Ovary (tissue), 7 donors: ENCODE measurements at regions not wholly inside any gene's neighbourhood (a gene's known extent, or its start where the extent isn't known, plus 50 kb on each side); places are given as distances from the start of the nearest gene placed in this dataset.
A peak's percentile ranks its signal among the peaks of the same experiment; 100 is the strongest.

Source experiments
- DNase-seq, 5 donors: peaks; one replicate each; pipeline ENCODE4 v3.0.0-alpha.2; 2019 to 2020
- H3K27ac ChIP-seq, 2 donors: fragments of 200-600 bp; one replicate each; pipeline versions ENCODE4 v1.5.1 to v1.8.0; 2019 to 2022
- H3K27me3 ChIP-seq: fragments of 200-600 bp; one replicate; pipeline ENCODE4 v1.8.0; 2022
- H3K36me3 ChIP-seq: fragments of 200-600 bp; sonication (generic); one replicate; pipeline ENCODE4 v1.5.1; 2019
- H3K4me1 ChIP-seq: one replicate; pipeline ENCODE4 v1.8.1; 2013; ENCODE audit warnings: mild to moderate bottlenecking, moderate library complexity; ENCODE audit not compliant: insufficient read depth
- H3K4me3 ChIP-seq: fragments of 200-600 bp; sonication (generic); one replicate; pipeline ENCODE4 v1.5.1; 2017
- H3K9me3 ChIP-seq, 2 donors: fragments of 200-600 bp in 1 of 2; sonication (generic) in 1 of 2; one replicate each; pipeline versions ENCODE4 v1.5.1 to v1.8.1; 2013 to 2019; ENCODE audit warnings: mild to moderate bottlenecking in 1 of 2, moderate library complexity in 1 of 2
- CTCF ChIP-seq, 3 donors: fragments of 450-650 bp in 2 of 3; fragments of 200-600 bp in 1 of 3; IDR thresholded peaks; one replicate each; pipeline versions ENCODE4 v1.5.1 to v1.8.0; 2016 to 2022; ENCODE audit warnings: antibody characterized with exemption in 3 of 3, mild to moderate bottlenecking in 1 of 3
- EP300 ChIP-seq: sonication (generic); formaldehyde crosslinking; IDR thresholded peaks from one replicate; pipeline ENCODE4 v1.6.1; 2017; ENCODE audit warnings: antibody characterized with exemption
- POLR2A ChIP-seq: fragments of 450-650 bp; IDR thresholded peaks from one replicate; pipeline ENCODE4 v1.6.1; 2017; ENCODE audit warnings: antibody characterized with exemption, mild to moderate bottlenecking, moderate library complexity
- WGBS, 3 donors: extraction: QIAGEN DNeasy Blood & Tissue Kit in 1 of 3; methylation state at CpG; one replicate each; pipeline versions ENCODE4 v1.1.5 to v1.1.7; 2013 to 2017; 5-methylcytosine and 5-hydroxymethylcytosine counted together
- intact Hi-C, 4 donors: fragments of 100-400 bp; cut with DNase I; formaldehyde crosslinking; loops; one replicate each; pipeline versions ENCODE4 v1.11.0 to v1.15.1; 2022 to 2023
- donor health status: DM: no; HTN: no; CAD: no; lungs with moderate emphysema.
- donor health status: DM: no; HTN: no; CAD: no.
- donor health status: Bipolar disorder and iron deficiency.
- donor health status: DM: no; HTN: no; CAD: no.
- donor health status: DM: yes; HTN: yes; CAD: no.

DNA sequence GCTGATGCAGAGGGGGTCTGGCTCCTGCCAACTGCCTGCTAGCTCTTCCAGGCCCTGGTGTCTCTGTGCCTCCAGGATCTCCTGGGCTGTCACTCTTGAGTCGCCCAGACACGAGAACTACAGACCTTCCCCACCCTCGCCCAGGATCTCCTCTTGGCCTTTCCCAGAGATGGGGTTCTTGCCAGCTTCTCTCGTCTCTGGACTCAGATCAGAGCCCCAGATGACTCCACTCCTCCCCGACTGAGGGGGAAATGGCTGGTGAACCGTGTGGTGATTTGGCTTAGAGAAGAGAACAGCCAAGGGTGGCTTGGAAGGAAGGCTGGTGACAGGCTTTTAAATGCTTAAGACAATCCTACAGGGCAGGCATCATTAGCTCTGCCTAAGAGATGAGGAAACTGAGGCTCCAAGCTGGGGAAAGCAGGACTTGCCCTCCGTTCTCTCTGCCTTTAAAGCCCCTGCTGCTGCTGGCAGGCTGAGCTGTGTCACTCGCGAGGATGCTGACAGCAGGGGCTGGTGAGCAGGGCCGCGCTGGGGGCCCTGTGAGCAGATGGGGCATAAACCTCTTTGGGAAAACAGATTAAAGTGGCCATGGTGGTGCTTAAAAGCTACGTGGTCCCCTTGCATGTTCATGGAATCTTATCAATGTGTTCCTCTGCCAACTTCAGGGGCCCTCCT is 90.3 kb upstream of the THY1 start:
- TF ChIP-seq CTCF (IDR thresholded peaks at IDR 0.05) (no peak), EP300 (no peak), POLR2A (no peak)
- Histone ChIP-seq H3K27ac (no peak overlapping the region), H3K4me3 (no peak overlapping the region), H3K27me3 (no peaks in the 10 kb centered on the region), H3K4me1 (no peaks in the 10 kb centered on the region), H3K9me3 (no peaks in the 10 kb centered on the region), H3K36me3 (no peaks in the 10 kb centered on the region)
- intact Hi-C loops, result no loop called here
- no peak for DNase-seq
- 47 to 56% (median 52%) methylated on average over 12 of the region's 12 CpGs for WGBS, 3 donors

GRCh38 chr11:119512369-119512768 is 89.4 kb upstream of the THY1 start:
- DNase-seq, result no peak
- Histone ChIP-seq H3K4me1 (no peaks in the 10 kb centered on the region), H3K9me3 (no peaks in the 10 kb centered on the region), H3K4me3 (no peak overlapping the region), H3K36me3 (no peaks in the 10 kb centered on the region), H3K27ac (no peak overlapping the region), H3K27me3 (no peaks in the 10 kb centered on the region)
- TF ChIP-seq CTCF (IDR thresholded peaks at IDR 0.05) (no peak), EP300 (no peak), POLR2A (no peak)
- intact Hi-C loops, result no loop called here
- 25 to 30% (median 28%) methylated on average over 3 of the region's 3 CpGs for WGBS, 3 donors

DNA sequence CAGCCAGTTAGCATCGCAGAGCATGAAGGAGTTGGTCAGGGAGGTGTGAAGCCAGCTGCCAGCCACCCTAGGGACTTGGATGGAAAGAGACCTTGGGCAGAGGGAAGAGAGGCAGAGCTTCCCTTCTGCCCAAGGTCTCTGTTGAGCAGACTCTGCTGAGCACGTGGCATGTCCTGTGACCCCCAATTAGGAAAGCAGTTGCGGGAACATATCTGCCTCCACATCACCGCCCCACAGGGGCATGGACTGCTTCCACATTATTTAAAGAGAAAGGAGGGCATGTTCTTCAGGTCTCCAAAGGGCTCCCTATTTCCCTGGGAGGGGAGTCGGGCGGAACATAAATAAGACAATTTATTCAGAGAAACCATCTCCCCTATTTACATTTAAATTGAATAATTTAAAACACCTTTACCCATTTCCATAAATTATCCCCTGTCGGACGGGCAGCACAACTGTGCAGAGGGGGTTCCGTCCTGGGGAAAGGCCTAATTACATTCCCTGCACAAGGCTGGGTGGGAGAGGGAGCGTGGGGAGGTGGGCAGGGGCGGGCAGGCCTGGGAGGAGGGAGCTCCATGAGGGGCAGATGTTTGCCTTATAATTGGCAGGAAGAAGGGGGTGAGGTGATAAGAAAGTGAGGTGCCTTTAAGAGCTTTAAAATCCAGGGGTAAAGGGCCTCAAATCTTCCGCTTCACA is 88.8 kb upstream of the THY1 start:
- Histone ChIP-seq H3K27me3 (no peaks in the 10 kb centered on the region), H3K27ac (no peak overlapping the region), H3K4me3 (no peak overlapping the region), H3K36me3 (no peaks in the 10 kb centered on the region), H3K4me1 (no peaks in the 10 kb centered on the region), H3K9me3 (no peaks in the 10 kb centered on the region)
- 63 to 71% (median 63%) methylated on average over 12 of the region's 12 CpGs for WGBS, 3 donors
- intact Hi-C loops, result no loop called here
- DNase-seq, result no peak
- no peak for TF ChIP-seq POLR2A
- TF ChIP-seq CTCF (IDR thresholded peaks at IDR 0.05), result no peak
- no peak for TF ChIP-seq EP300

GRCh38 chr11:119509969-119510401 is 87.0 kb upstream of the THY1 start:
- peak in 1 of 5 donors; percentile 41 for DNase-seq
- H3K27ac ChIP-seq, result no peak overlapping the region

More at GRCh38 chr11:119509969-119510401, 87.0 kb upstream of the THY1 start:
- Histone ChIP-seq H3K4me1 (peaks cover 3% of the 10 kb centered on the region), H3K36me3 (no peaks in the 10 kb centered on the region), H3K9me3 (no peaks in the 10 kb centered on the region), H3K4me3 (no peak overlapping the region), H3K27me3 (no peaks in the 10 kb centered on the region)
- intact Hi-C loops, result no loop called here
- WGBS, 3 donors, result 44 to 52% (median 46%) methylated on average over 5 of the region's 5 CpGs
- no peak for TF ChIP-seq CTCF (IDR thresholded peaks at IDR 0.05)
- TF ChIP-seq POLR2A, result no peak
- no peak for TF ChIP-seq EP300
